Keratinocyte (primary cell): ENCODE measurements at regions not wholly inside any gene's neighbourhood (a gene's known extent, or its start where the extent isn't known, plus 50 kb on each side); places are given as distances from the start of the nearest gene placed in this dataset.

Experiments
- DNase-seq: peaks from one replicate; pipeline ENCODE4 v3.0.0-alpha.2; 2011; ENCODE audit warnings: low read depth, missing footprints, low spot score
- FAIRE-seq: peaks from 2 replicates; lab custom pipeline; 2011; peaks lifted over from hg19 to GRCh38; lab: Jason Lieb, UNC
- H2AFZ ChIP-seq: 2 replicates; pipeline ENCODE4 v1.6.0; 2012; ENCODE audit warnings: low read length, control low read depth, inconsistent platforms; ENCODE audit not compliant: control insufficient read depth
- H3K27ac ChIP-seq: 2 replicates; pipeline ENCODE4 v1.5.1; 2011; ENCODE audit warnings: low read length; ENCODE audit not compliant: control insufficient read depth, insufficient read depth
- H3K27me3 ChIP-seq: 3 replicates; pipeline ENCODE4 v1.6.0; 2011; ENCODE audit warnings: low read length; ENCODE audit not compliant: control insufficient read depth, insufficient read depth; ENCODE audit errors: extremely low read depth
- H3K36me3 ChIP-seq, 2 experiments: 2 replicates in 1 of 2; 3 replicates in 1 of 2; pipeline ENCODE4 v1.5.1; 2011; ENCODE audit warnings: low read length in 2 of 2, mild to moderate bottlenecking in 1 of 2; ENCODE audit not compliant: control insufficient read depth in 2 of 2, insufficient read depth in 2 of 2; ENCODE audit errors: extremely low read depth in 1 of 2
- H3K4me1 ChIP-seq: 3 replicates; pipeline ENCODE4 v1.5.1; 2011; ENCODE audit warnings: low read length; ENCODE audit not compliant: control insufficient read depth, insufficient read depth; ENCODE audit errors: extremely low read depth
- H3K4me2 ChIP-seq: 3 replicates; pipeline ENCODE4 v1.6.0; 2011; ENCODE audit warnings: low read depth, low read length; ENCODE audit not compliant: control insufficient read depth, insufficient read depth; ENCODE audit errors: extremely low read depth
- H3K4me3 ChIP-seq, 3 experiments: fragments of 200-600 bp in 1 of 3; sonication (generic) in 1 of 3; 2 replicates in 2 of 3; 3 replicates in 1 of 3; pipeline ENCODE4 v1.5.1; 2011 to 2016; ENCODE audit warnings: low read length in 3 of 3, mild to moderate bottlenecking in 3 of 3, control low read depth in 2 of 3, inconsistent platforms in 1 of 3, low read depth in 1 of 3, mixed read lengths in 1 of 3, mixed run types in 1 of 3, moderate library complexity in 1 of 3; ENCODE audit not compliant: control insufficient read depth in 2 of 3, insufficient read depth in 2 of 3; ENCODE audit errors: extremely low read depth in 1 of 3
- H3K79me2 ChIP-seq: 2 replicates; pipeline ENCODE4 v1.6.0; 2012; ENCODE audit warnings: low read length; ENCODE audit not compliant: control insufficient read depth, insufficient read depth
- H3K9ac ChIP-seq: 3 replicates; pipeline ENCODE4 v1.6.0; 2011; ENCODE audit warnings: low read length; ENCODE audit not compliant: control insufficient read depth, insufficient read depth; ENCODE audit errors: extremely low read depth
- H3K9me1 ChIP-seq: 3 replicates; pipeline ENCODE4 v1.6.0; 2011; ENCODE audit warnings: low read length; ENCODE audit not compliant: control insufficient read depth, insufficient read depth; ENCODE audit errors: extremely low read depth
- H3K9me3 ChIP-seq: 2 replicates; pipeline ENCODE4 v1.5.1; 2012; ENCODE audit warnings: low read depth, low read length; ENCODE audit not compliant: control insufficient read depth
- H4K20me1 ChIP-seq: 3 replicates; pipeline ENCODE4 v1.6.0; 2011; ENCODE audit warnings: low read length; ENCODE audit not compliant: control insufficient read depth, insufficient read depth; ENCODE audit errors: extremely low read depth
- CTCF ChIP-seq, 3 experiments: IDR thresholded peaks in 1 of 3; conservative IDR thresholded peaks in 1 of 3; optimal IDR thresholded peaks in 1 of 3; 2 replicates in 2 of 3; 3 replicates in 1 of 3; pipeline versions ENCODE3 to v1.5.1; 2011; ENCODE audit warnings: low read length in 3 of 3, mild to moderate bottlenecking in 3 of 3, moderate library complexity in 2 of 3, control low read depth in 1 of 3, inconsistent platforms in 1 of 3; ENCODE audit not compliant: insufficient read depth in 2 of 3; ENCODE audit errors: extremely low read depth in 1 of 3
- EZH2 ChIP-seq: IDR thresholded peaks from one replicate; pipeline ENCODE4 v1.6.1; 2012; ENCODE audit warnings: inconsistent platforms, mild to moderate bottlenecking, low read length, moderate library complexity
- dilution Hi-C: fragments of 300-500 bp; cut with MboI; formaldehyde crosslinking; loops from one replicate; pipeline ENCODE4 v1.7.0; 2020; ENCODE audit warnings: low sequenced_read_pairs; ENCODE audit not compliant: extremely low pct_ligation_motif_present

- no peak for DNase-seq
- H3K79me2 ChIP-seq, result no peaks in the 10 kb centered on the region
- no peaks in the 10 kb centered on the region for H3K9me3 ChIP-seq
- H3K9ac ChIP-seq, result no peak overlapping the region
- no peak overlapping the region for H3K4me3 ChIP-seq
- no peak overlapping the region for H2AFZ ChIP-seq
- no peaks in the 10 kb centered on the region for H3K27me3 ChIP-seq
- H3K4me2 ChIP-seq, result no peak overlapping the region
- FAIRE-seq, result peak; percentile 26
- no peaks in the 10 kb centered on the region for H3K4me1 ChIP-seq
- H3K27ac ChIP-seq, result no peak overlapping the region
- TF ChIP-seq EZH2 (no peak), CTCF (optimal IDR thresholded peaks at IDR 0.05 in 1 of 3, IDR thresholded peaks at IDR 0.05 in 1 of 3, conservative IDR thresholded peaks at IDR 0.05 in 1 of 3; ENCODE audit: extremely low read depth in 1 of 3, insufficient read depth in 2 of 3, low read length in 3 of 3) (no peak)
- H4K20me1 ChIP-seq, result no peaks in the 10 kb centered on the region
- H3K9me1 ChIP-seq, result no peaks in the 10 kb centered on the region
- dilution Hi-C loops, result no loop called here
- H3K36me3 ChIP-seq, result no peaks in the 10 kb centered on the region
These were observed 101.3 kb upstream of the E2F7 start for GRCh38 chr12:77166696-77167095.

GRCh38 chr12:77163074-77164038, 98.0 kb upstream of the E2F7 start:
- Histone ChIP-seq H3K27me3 (no peaks in the 10 kb centered on the region), H3K4me1 (no peaks in the 10 kb centered on the region), H4K20me1 (no peaks in the 10 kb centered on the region), H3K9me3 (no peaks in the 10 kb centered on the region), H3K9me1 (no peaks in the 10 kb centered on the region), H2AFZ (no peak overlapping the region), H3K4me2 (no peak overlapping the region), H3K36me3 (no peaks in the 10 kb centered on the region), H3K27ac (no peak overlapping the region), H3K9ac (no peak overlapping the region), H3K79me2 (no peaks in the 10 kb centered on the region), H3K4me3 (no peak overlapping the region)
- DNase-seq, result no peak
- TF ChIP-seq EZH2 (no peak), CTCF (optimal IDR thresholded peaks at IDR 0.05 in 1 of 3, IDR thresholded peaks at IDR 0.05 in 1 of 3, conservative IDR thresholded peaks at IDR 0.05 in 1 of 3; ENCODE audit: extremely low read depth in 1 of 3, insufficient read depth in 2 of 3, low read length in 3 of 3) (no peak)
- FAIRE-seq, result no peak
- dilution Hi-C loops, result no loop called here
